GM21786 (cell line): ENCODE measurements at regions not wholly inside any gene's neighbourhood (a gene's known extent, or its start where the extent isn't known, plus 50 kb on each side); places are given as distances from the start of the nearest gene placed in this dataset.

Source experiments
- ATAC-seq: cut with Tn5 transposase; IDR thresholded peaks from one replicate; pipeline ENCODE4 v1.9.1; 2021; ENCODE audit not compliant: unreplicated experiment

- ATAC-seq, result no peak
Measured at GRCh38 chr16:82248677-82249076, 78.7 kb upstream of the MPHOSPH6 start.

GRCh38 chr16:82248012-82248656 is 78.1 kb upstream of the MPHOSPH6 start:
- no peak for ATAC-seq

GRCh38 chr16:82242201-82242600 is 72.2 kb upstream of the MPHOSPH6 start:
- no peak for ATAC-seq

GRCh38 chr16:82241469-82242052 is 71.5 kb upstream of the MPHOSPH6 start:
- no peak for ATAC-seq

- no peak for ATAC-seq
Measured at GRCh38 chr16:82240111-82240510, 70.1 kb upstream of the MPHOSPH6 start.

GRCh38 chr16:82236875-82237274 is 66.9 kb upstream of the MPHOSPH6 start:
- no peak for ATAC-seq

GRCh38 chr16:82236415-82236814 is 66.4 kb upstream of the MPHOSPH6 start:
- no peak for ATAC-seq

- ATAC-seq, result no peak
Measured at GRCh38 chr16:82232806-82233205, 62.8 kb upstream of the MPHOSPH6 start.

- no peak for ATAC-seq
Measured at GRCh38 chr16:82231008-82231787, 61.2 kb upstream of the MPHOSPH6 start.

GRCh38 chr16:82229800-82230619 is 60.0 kb upstream of the MPHOSPH6 start:
- no peak for ATAC-seq

- no peak for ATAC-seq
Measured at GRCh38 chr16:82226327-82226726, 56.3 kb upstream of the MPHOSPH6 start.

- ATAC-seq, result no peak
Measured at GRCh38 chr16:82224821-82225220, 54.8 kb upstream of the MPHOSPH6 start.

- no peak for ATAC-seq
Measured at GRCh38 chr16:82220541-82220940, 50.5 kb upstream of the MPHOSPH6 start.
